Urinary bladder (tissue), 3 donors: ENCODE measurements at regions not wholly inside any gene's neighbourhood (a gene's known extent, or its start where the extent isn't known, plus 50 kb on each side); places are given as distances from the start of the nearest gene placed in this dataset.
A peak's percentile ranks its signal among the peaks of the same experiment; 100 is the strongest.

Experiments used
- DNase-seq: peaks from one replicate; pipeline ENCODE4 v3.0.0-alpha.2; 2015; ENCODE audit errors: extremely low spot score
- H3K27ac ChIP-seq: one replicate; pipeline ENCODE4 v1.5.1; 2013; ENCODE audit warnings: low read depth, mild to moderate bottlenecking, moderate library complexity
- H3K36me3 ChIP-seq: one replicate; pipeline ENCODE4 v1.6.1; 2013; ENCODE audit warnings: mild to moderate bottlenecking, moderate library complexity; ENCODE audit not compliant: insufficient read depth
- H3K4me1 ChIP-seq: one replicate; pipeline ENCODE4 v1.6.1; 2013; ENCODE audit warnings: mild to moderate bottlenecking, moderate library complexity; ENCODE audit not compliant: insufficient read depth
- H3K4me3 ChIP-seq: one replicate; pipeline ENCODE4 v1.5.1; 2013; ENCODE audit warnings: low read depth, low read length
- WGBS: extraction: QIAGEN DNeasy Blood & Tissue Kit; methylation state at CpG from one replicate; pipeline ENCODE4 v1.1.7; 2013; 5-methylcytosine and 5-hydroxymethylcytosine counted together
- donor health status: healthy with polysubstance abuse.
- donor health status: healthy.

GRCh38 chr2:17309741-17310339, 208.4 kb downstream of the RAD51AP2 start:
- 24% methylated on average over 6 of the region's 6 CpGs for WGBS
- peak; percentile 6 for DNase-seq
- Histone ChIP-seq H3K36me3 (no peaks in the 10 kb centered on the region), H3K4me1 (no peaks in the 10 kb centered on the region), H3K4me3 (no peak overlapping the region), H3K27ac (no peak overlapping the region)

- H3K36me3 ChIP-seq = no peaks in the 10 kb centered on the region
- H3K27ac ChIP-seq = no peak overlapping the region
These were observed 209.1 kb downstream of the RAD51AP2 start for GRCh38 chr2:17309181-17309580.

GRCh38 chr2:17306706-17307105, 211.5 kb downstream of the RAD51AP2 start:
- Histone ChIP-seq H3K4me1 (no peaks in the 10 kb centered on the region), H3K4me3 (no peak overlapping the region), H3K27ac (no peak overlapping the region), H3K36me3 (no peaks in the 10 kb centered on the region)
- WGBS = 94% methylated on average over 2 of the region's 2 CpGs
- no peak for DNase-seq

More at GRCh38 chr2:17309181-17309580, 209.1 kb downstream of the RAD51AP2 start:
- no peak for DNase-seq
- 87% methylated on average over 2 of the region's 2 CpGs for WGBS
- Histone ChIP-seq H3K4me1 (no peaks in the 10 kb centered on the region), H3K4me3 (no peak overlapping the region)

- 94% methylated on average over 1 of the region's 1 CpG for WGBS
These were observed 212.0 kb downstream of the RAD51AP2 start for GRCh38 chr2:17306219-17306618.

GRCh38 chr2:17303521-17303920, 214.7 kb downstream of the RAD51AP2 start:
- no peak overlapping the region for H3K27ac ChIP-seq
- H3K36me3 ChIP-seq = no peaks in the 10 kb centered on the region
- no peak overlapping the region for H3K4me3 ChIP-seq
- no peaks in the 10 kb centered on the region for H3K4me1 ChIP-seq
- no peak for DNase-seq
- WGBS = 37% methylated on average over 2 of the region's 2 CpGs

More at GRCh38 chr2:17306219-17306618, 212.0 kb downstream of the RAD51AP2 start:
- Histone ChIP-seq H3K27ac (no peak overlapping the region), H3K4me1 (no peaks in the 10 kb centered on the region), H3K36me3 (no peaks in the 10 kb centered on the region), H3K4me3 (no peak overlapping the region)
- DNase-seq = no peak

GRCh38 chr2:17303054-17303453, 215.2 kb downstream of the RAD51AP2 start:
- Histone ChIP-seq H3K27ac (no peak overlapping the region), H3K4me1 (no peaks in the 10 kb centered on the region), H3K36me3 (no peaks in the 10 kb centered on the region), H3K4me3 (no peak overlapping the region)
- 63% methylated on average over 4 of the region's 4 CpGs for WGBS
- DNase-seq = no peak

- Histone ChIP-seq H3K4me3 (no peak overlapping the region), H3K4me1 (no peaks in the 10 kb centered on the region), H3K27ac (no peak overlapping the region), H3K36me3 (no peaks in the 10 kb centered on the region)
- DNase-seq = no peak
- 0% methylated on average over 1 of the region's 1 CpG for WGBS
These were observed 216.0 kb downstream of the RAD51AP2 start for GRCh38 chr2:17302281-17302680.

GRCh38 chr2:17301437-17301836, 216.8 kb downstream of the RAD51AP2 start:
- H3K27ac ChIP-seq = no peak overlapping the region
- WGBS = 87% methylated on average over 2 of the region's 2 CpGs
- no peaks in the 10 kb centered on the region for H3K4me1 ChIP-seq
- DNase-seq = no peak
- H3K36me3 ChIP-seq = no peaks in the 10 kb centered on the region
- no peak overlapping the region for H3K4me3 ChIP-seq

GRCh38 chr2:17299891-17300540, 218.2 kb downstream of the RAD51AP2 start:
- no peak overlapping the region for H3K27ac ChIP-seq
- H3K4me1 ChIP-seq = no peaks in the 10 kb centered on the region
- no peaks in the 10 kb centered on the region for H3K36me3 ChIP-seq
- H3K4me3 ChIP-seq = no peak overlapping the region
- no peak for DNase-seq

GRCh38 chr2:17298453-17298852, 219.8 kb downstream of the RAD51AP2 start:
- 91% methylated on average over 2 of the region's 2 CpGs for WGBS

GRCh38 chr2:17296686-17297085, 221.6 kb downstream of the RAD51AP2 start:
- no peak overlapping the region for H3K27ac ChIP-seq
- no peak for DNase-seq
- H3K36me3 ChIP-seq = no peaks in the 10 kb centered on the region
- H3K4me3 ChIP-seq = no peak overlapping the region
- no peaks in the 10 kb centered on the region for H3K4me1 ChIP-seq

More at GRCh38 chr2:17298453-17298852, 219.8 kb downstream of the RAD51AP2 start:
- Histone ChIP-seq H3K36me3 (no peaks in the 10 kb centered on the region), H3K4me3 (no peak overlapping the region), H3K4me1 (no peaks in the 10 kb centered on the region), H3K27ac (no peak overlapping the region)
- DNase-seq = no peak

GRCh38 chr2:17289669-17290068, 228.6 kb downstream of the RAD51AP2 start:
- no peaks in the 10 kb centered on the region for H3K4me1 ChIP-seq
- no peak for DNase-seq
- H3K27ac ChIP-seq = no peak overlapping the region
- WGBS = 93% methylated on average over 3 of the region's 3 CpGs
- no peaks in the 10 kb centered on the region for H3K36me3 ChIP-seq
- H3K4me3 ChIP-seq = no peak overlapping the region

- DNase-seq = no peak
- WGBS = 32% methylated on average over 1 of the region's 1 CpG
- Histone ChIP-seq H3K27ac (no peak overlapping the region), H3K4me3 (no peak overlapping the region), H3K36me3 (no peaks in the 10 kb centered on the region), H3K4me1 (no peaks in the 10 kb centered on the region)
These were observed 231.1 kb downstream of the RAD51AP2 start for GRCh38 chr2:17287183-17287582.

GRCh38 chr2:17282826-17283225, 235.4 kb downstream of the RAD51AP2 start:
- WGBS = 85% methylated on average over 5 of the region's 5 CpGs
- DNase-seq = no peak

More at GRCh38 chr2:17282826-17283225, 235.4 kb downstream of the RAD51AP2 start:
- Histone ChIP-seq H3K36me3 (no peaks in the 10 kb centered on the region), H3K4me1 (no peaks in the 10 kb centered on the region), H3K27ac (no peak overlapping the region), H3K4me3 (no peak overlapping the region)
